Head of caudate nucleus (tissue), 42 donors: ENCODE measurements at regions not wholly inside any gene's neighbourhood (a gene's known extent, or its start where the extent isn't known, plus 50 kb on each side); places are given as distances from the start of the nearest gene placed in this dataset.
A peak's percentile ranks its signal among the peaks of the same experiment; 100 is the strongest.

ENCODE experiments used
- DNase-seq, 42 donors: peaks; one replicate each; pipeline versions ENCODE4 v3.0.0 to v3.0.0-alpha.2; 2020 to 2021; ENCODE audit warnings: mixed read lengths in 7 of 42
- intact Hi-C: fragments of 100-400 bp; cut with DNase I; formaldehyde crosslinking; loops from one replicate; pipeline ENCODE4 v1.15.0; 2022

DNA sequence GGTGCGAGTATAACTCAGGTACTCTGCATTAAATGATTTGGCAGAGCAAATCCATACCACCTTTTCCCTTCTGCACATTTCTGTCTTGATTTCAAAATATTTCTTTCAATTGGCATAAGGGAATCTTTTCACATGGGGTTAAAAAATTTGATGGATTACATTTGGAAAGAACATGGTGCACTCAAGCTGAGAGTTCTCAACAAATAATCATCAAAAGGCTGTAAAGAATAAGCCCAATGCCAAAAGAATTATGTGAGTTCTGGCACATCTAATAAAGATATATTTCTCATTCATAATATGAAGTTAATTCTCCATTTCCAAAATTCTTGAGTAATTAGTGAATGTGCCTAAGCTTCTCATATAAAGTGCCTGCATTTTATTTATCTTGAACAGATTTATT, 223.1 kb downstream of the GPR37 start:
- no peak for DNase-seq

GRCh38 chr7:124536156-124536762, 229.3 kb downstream of the GPR37 start:
- no peak for DNase-seq
- intact Hi-C loops: no loop called here

More for the DNA sequence above, 223.1 kb downstream of the GPR37 start:
- intact Hi-C loops: no loop called here

DNA sequence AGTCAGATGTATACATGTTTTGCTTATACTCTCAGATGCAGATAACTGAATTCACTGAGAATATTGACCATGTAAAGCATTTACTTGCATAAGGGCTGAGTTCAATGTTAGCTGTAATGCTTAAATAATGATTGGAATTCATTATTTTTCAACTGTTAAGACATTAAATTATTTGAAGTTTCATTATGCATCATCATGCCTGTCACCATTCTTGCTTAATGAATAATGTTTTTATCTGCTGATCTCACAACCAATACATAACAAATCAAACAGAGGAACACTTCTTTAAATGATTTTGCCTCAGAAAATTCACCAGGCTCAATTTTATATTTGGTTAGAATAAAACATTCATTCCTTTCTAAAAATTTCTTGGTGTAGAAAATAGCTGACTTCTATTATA, 233.4 kb downstream of the GPR37 start:
- intact Hi-C loops: no loop called here
- no peak for DNase-seq

GRCh38 chr7:124516911-124517310, 248.7 kb downstream of the GPR37 start:
- no peak for DNase-seq
- intact Hi-C loops: no loop called here

GRCh38 chr7:124515106-124515830, 250.3 kb downstream of the GPR37 start:
- intact Hi-C loops: no loop called here
- peak in 1 of 42 donors; percentile 7 for DNase-seq

GRCh38 chr7:124514471-124514870, 251.1 kb downstream of the GPR37 start:
- DNase-seq: no peak
- intact Hi-C loops: no loop called here

GRCh38 chr7:124497176-124497575, 268.4 kb downstream of the GPR37 start:
- intact Hi-C loops: no loop called here
- DNase-seq: no peak

DNA sequence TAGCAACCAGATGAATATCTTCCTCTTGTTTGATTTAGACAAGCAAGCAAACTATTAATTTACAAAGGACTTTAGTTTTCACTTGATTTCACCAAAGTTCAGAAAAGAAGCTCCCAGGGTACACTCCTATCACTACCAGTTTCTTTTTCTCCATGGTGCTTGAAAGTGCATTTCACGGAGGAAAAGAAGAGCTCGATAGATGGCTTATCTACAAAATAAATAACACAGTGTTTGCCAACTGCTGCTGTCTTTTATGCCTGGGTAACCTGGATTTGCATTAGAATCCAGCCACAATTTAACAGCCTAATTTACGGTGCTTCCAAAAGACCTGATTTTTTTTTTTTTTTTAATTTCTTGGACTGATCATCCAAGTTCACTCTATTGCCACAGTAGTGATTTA, 275.7 kb downstream of the GPR37 start:
- intact Hi-C loops: no loop called here
- no peak for DNase-seq

DNA sequence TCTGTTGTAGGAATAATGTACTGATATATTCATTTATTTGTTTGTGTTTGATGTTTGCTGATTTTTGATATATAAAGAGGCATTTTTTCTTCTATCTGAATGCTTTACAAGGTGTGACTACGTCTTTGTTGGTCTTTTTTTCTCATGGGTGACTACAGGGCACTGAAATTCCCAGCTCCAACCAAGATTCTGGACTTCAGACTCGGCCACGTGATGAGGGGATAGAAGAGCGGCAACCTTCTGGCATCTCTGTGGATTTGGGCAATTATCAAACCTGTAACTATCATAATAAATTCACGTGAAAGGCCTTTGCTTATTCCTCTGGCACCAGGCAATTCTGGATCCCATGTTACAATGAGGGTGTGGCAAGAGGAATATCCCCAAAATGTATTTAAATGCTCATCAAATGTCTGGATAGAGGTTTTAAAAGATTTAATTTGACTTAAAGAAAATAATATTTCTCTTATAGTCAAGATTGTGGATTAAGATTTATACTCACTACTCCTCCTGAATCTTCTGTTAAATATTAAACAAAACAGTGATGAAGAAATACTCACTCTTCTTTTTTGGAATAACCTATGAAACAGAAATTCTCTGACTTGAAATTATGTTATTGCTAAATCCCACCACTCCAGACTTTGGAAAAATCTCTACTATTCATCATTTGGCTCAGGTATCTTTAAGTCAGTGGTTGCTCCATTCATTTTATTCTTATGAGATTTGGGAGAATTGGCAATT, 276.3 kb downstream of the GPR37 start:
- DNase-seq: no peak
- intact Hi-C loops: no loop called here

DNA sequence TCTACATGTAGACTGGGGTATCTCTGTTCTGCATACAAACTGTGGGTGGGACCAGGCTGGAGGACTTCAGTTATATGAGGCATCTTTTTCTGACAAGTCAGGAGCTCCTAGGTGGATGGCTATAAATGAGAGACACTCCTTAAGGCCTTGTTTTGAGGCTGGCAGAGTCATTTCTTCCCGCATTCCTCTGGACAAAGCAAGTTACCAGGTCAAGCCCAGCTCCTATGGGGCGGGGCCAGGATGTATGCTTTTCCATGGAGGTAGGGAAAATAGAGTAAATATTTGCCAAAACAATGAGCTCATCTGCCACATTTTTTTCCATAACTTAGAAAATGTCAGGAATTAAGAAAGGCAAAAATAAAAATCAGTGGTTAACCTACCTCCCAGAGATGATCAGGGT, 283.4 kb downstream of the GPR37 start:
- intact Hi-C loops: no loop called here

GRCh38 chr7:124480821-124481290, 284.7 kb downstream of the GPR37 start:
- intact Hi-C loops: no loop called here
- DNase-seq: no peak

More for the DNA sequence above, 283.4 kb downstream of the GPR37 start:
- DNase-seq: no peak

DNA sequence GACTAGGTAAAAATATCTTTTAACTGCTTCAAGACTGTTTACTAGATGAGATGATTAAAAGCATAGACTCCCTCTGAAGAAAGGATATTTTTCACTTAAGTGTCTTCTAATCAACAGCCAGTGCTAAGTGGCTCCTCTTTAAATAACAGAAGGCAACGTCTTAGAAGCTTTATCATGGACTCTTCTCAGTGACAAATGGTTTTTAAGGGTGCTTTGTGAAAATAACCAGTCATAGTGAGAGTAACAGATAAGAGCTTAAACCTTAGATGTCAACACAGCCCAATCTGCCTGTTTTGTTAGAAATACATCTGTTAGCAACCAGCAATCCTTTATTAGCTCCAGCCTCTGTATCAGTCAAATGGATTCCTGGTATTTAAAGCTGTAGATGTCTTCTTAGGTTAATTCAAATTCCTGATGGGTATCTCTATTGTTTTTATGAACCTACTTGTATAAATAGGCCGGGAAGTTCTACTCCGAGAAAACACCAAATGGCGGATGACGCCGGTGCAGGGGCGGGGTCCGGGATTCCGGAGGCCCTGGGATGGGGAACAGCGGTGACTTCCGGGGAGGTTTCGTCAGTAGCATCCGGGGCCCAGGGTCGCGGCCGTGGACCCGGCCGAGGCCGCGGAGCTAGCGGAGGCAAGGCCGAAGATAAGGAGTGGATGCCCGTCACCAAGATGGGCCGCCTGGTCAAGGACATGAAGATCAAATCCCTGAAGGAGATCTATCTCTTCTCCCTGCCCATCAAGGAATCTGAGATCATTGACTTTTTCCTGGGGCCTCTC, 285.4 kb downstream of the GPR37 start:
- intact Hi-C loops: no loop called here
- DNase-seq: no peak

GRCh38 chr7:124462249-124462648, 303.3 kb downstream of the GPR37 start:
- DNase-seq: no peak
- intact Hi-C loops: no loop called here

GRCh38 chr7:124460555-124460954, 305.0 kb downstream of the GPR37 start:
- no peak for DNase-seq
- intact Hi-C loops: no loop called here

- intact Hi-C loops: no loop called here
- DNase-seq: no peak
Measured at GRCh38 chr7:124460056-124460450, 305.5 kb downstream of the GPR37 start.

DNA sequence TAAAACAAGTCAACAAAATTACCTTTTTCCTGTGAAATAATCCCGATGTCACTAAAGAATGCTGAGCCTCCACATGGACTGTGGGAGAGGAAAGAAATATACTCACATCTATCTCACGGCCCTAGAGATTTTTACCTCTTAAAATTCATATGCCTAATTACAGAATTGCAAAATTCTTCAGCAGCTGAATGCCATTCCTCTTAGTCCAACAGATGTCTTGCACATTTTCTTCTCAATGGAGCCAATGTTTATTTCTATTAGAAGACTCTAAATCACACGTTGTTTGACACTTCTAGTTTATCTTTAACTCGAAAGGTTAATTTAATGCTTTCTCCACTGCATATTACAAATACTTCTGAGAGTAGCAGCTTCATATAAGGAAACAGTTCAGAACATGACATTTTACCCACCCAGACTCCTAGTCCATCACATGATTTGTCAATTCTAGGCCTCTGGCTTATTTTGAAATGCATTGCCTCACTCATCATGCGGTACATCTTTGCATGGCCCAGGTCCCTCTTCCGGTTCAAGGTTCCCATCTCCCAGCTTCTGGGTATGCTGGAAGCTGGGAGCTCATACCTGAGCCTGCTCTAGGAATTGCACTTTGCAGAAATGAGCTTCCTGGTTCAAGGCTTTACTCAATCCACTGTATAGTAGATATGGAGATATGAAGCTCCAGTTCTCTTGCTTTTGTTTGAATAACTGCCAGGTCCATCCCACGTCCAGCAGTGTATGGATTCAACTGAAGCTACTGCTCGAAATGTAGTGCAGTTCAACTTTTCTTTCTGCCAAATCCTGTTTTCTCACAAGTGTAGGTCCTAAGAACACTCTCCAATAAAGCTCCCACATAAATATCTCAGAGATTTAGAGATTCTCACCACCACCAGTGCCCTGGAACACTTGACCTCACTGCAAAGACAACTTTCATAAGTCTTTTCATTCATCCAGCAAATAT, 306.2 kb downstream of the GPR37 start:
- intact Hi-C loops: no loop called here
- no peak for DNase-seq

DNA sequence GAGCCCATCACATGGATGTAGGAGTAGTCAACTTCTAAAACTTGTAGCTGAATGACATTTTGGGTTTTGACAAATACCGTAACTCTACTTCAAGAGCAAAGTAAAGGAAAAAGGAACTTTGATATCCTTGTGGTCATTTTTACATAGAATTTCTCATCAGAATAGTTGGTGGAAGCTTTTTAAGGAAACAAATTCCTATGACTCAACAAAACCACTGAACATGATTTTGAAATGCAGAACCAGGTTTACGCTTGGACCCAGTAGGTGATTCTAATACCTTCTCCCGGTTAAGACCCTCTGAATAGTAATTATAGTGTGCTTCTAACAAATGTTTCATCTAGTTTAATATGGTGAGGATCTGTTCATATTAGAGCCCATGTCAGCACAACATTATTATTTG, 307.8 kb downstream of the GPR37 start:
- no peak for DNase-seq
- intact Hi-C loops: no loop called here

DNA sequence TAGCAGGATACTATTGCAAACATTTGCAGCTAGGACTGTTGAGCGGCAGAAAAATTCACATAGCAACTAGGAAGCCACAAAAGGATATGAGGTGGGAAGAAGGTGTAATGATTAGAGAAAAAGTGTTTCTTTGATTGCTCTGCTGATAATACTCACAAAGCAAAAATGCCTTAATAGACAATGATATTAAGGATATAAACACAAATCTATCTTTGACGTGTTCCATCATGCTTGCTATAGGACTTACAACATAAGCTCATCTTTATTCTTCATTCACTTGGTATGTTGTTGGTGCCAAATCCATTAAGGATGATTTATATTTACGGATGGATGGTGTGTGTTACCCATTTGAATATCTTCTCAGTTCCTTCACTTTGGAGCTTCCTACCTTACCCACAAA, 309.3 kb downstream of the GPR37 start:
- intact Hi-C loops: no loop called here
- no peak for DNase-seq
